Gastrocnemius medialis (tissue), 4 donors: ENCODE measurements at regions not wholly inside any gene's neighbourhood (a gene's known extent, or its start where the extent isn't known, plus 50 kb on each side); places are given as distances from the start of the nearest gene placed in this dataset.
A peak's percentile ranks its signal among the peaks of the same experiment; 100 is the strongest.

Experiments
- ATAC-seq, 2 donors: fragments of 150-250 bp; one replicate each; pipeline ENCODE4 v1.9.1; 2016
- DNase-seq, 2 donors: peaks; one replicate each; pipeline ENCODE4 v3.0.0-alpha.2; 2019
- H3K27ac ChIP-seq, 4 donors: fragments of 200-600 bp; sonication (generic); 1 replicate in 1 of 4; 2 replicates in 3 of 4; pipeline ENCODE4 v1.5.1; 2016 to 2018; ENCODE audit warnings: mild to moderate bottlenecking in 2 of 4, moderate library complexity in 1 of 4
- H3K27me3 ChIP-seq, 3 donors: fragments of 200-600 bp; sonication (generic) in 2 of 3; 1 replicate in 1 of 3; 2 replicates in 2 of 3; pipeline versions ENCODE4 v1.5.1 to v1.6.0; 2016 to 2019; ENCODE audit warnings: mild to moderate bottlenecking in 1 of 3, moderate library complexity in 1 of 3
- H3K36me3 ChIP-seq, 2 donors: fragments of 200-600 bp; sonication (generic) in 1 of 2; one replicate each; pipeline ENCODE4 v1.5.1; 2017 to 2018
- H3K4me1 ChIP-seq, 2 donors: fragments of 200-600 bp; sonication (generic) in 1 of 2; one replicate each; pipeline ENCODE4 v1.5.1; 2016 to 2017; ENCODE audit warnings: mild to moderate bottlenecking in 2 of 2
- H3K4me3 ChIP-seq, 4 donors: fragments of 200-600 bp; sonication (generic) in 3 of 4; 1 replicate in 1 of 4; 2 replicates in 3 of 4; pipeline ENCODE4 v1.5.1; 2016 to 2019; ENCODE audit warnings: mild to moderate bottlenecking in 2 of 4
- H3K9me3 ChIP-seq, 3 donors: fragments of 200-600 bp; sonication (generic) in 2 of 3; 1 replicate in 1 of 3; 2 replicates in 2 of 3; pipeline ENCODE4 v1.5.1; 2016 to 2019
- POLR2A ChIP-seq, 2 donors: fragments of 450-650 bp; IDR thresholded peaks; one replicate each; pipeline ENCODE4 v1.6.1; 2017; ENCODE audit warnings: antibody characterized with exemption in 2 of 2, mild to moderate bottlenecking in 2 of 2, moderate library complexity in 2 of 2
- in situ Hi-C, 4 donors: fragments of 200-750 bp; cut with MboI; loops; one replicate each; pipeline versions ENCODE4 v1.15.0 to v1.8.0; 2017; ENCODE audit warnings: low sequenced_read_pairs in 4 of 4
- intact Hi-C: fragments of 100-400 bp; cut with DNase I; formaldehyde crosslinking; loops from one replicate; pipeline ENCODE4 v1.15.1; 2023; ENCODE audit warnings: low total_unique reads
- TF ChIP-seq, protein P1 (sequence below), 5 experiments: fragments of 450-650 bp in 3 of 5; fragments of 200-600 bp in 2 of 5; sonication (generic) in 2 of 5; IDR thresholded peaks in 4 of 5; conservative IDR thresholded peaks in 1 of 5; 1 replicate in 4 of 5; 2 replicates in 1 of 5; pipeline ENCODE4 v1.5.1; 2016 to 2019; ENCODE audit warnings: antibody characterized with exemption in 5 of 5, mild to moderate bottlenecking in 3 of 5, moderate library complexity in 3 of 5

GRCh38 chr18:34590503-34590902 lies 119.6 kb upstream of the DTNA start:
- no peaks in the 10 kb centered on the region for H3K9me3 ChIP-seq
- H3K4me3 ChIP-seq, result no peak overlapping the region
- TF ChIP-seq, protein P1, sequence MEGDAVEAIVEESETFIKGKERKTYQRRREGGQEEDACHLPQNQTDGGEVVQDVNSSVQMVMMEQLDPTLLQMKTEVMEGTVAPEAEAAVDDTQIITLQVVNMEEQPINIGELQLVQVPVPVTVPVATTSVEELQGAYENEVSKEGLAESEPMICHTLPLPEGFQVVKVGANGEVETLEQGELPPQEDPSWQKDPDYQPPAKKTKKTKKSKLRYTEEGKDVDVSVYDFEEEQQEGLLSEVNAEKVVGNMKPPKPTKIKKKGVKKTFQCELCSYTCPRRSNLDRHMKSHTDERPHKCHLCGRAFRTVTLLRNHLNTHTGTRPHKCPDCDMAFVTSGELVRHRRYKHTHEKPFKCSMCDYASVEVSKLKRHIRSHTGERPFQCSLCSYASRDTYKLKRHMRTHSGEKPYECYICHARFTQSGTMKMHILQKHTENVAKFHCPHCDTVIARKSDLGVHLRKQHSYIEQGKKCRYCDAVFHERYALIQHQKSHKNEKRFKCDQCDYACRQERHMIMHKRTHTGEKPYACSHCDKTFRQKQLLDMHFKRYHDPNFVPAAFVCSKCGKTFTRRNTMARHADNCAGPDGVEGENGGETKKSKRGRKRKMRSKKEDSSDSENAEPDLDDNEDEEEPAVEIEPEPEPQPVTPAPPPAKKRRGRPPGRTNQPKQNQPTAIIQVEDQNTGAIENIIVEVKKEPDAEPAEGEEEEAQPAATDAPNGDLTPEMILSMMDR (IDR thresholded peaks at IDR 0.05 in 4 of 5, conservative IDR thresholded peaks at IDR 0.05 in 1 of 5), result no peak
- TF ChIP-seq POLR2A (IDR thresholded peaks at IDR 0.05), result no peak
- H3K27me3 ChIP-seq, result no peaks in the 10 kb centered on the region
- no peak for ATAC-seq
- H3K27ac ChIP-seq, result peak overlapping the region; percentile 40 to 87 (median 82)
- peaks cover 31 to 42% of the 10 kb centered on the region in 2 donors for H3K4me1 ChIP-seq
- intact Hi-C loops, result loop anchor here (5.0 kb wide), 2 partner anchors 117 to 247 kb away; no protein-coding TSS in a partner anchor
- no peaks in the 10 kb centered on the region for H3K36me3 ChIP-seq
- no peak for DNase-seq
- in situ Hi-C loops, result loop anchor here in 1 of 4 donors (10.0 kb wide), 2 partner anchors 54 to 204 kb away; no protein-coding TSS in a partner anchor

DNA sequence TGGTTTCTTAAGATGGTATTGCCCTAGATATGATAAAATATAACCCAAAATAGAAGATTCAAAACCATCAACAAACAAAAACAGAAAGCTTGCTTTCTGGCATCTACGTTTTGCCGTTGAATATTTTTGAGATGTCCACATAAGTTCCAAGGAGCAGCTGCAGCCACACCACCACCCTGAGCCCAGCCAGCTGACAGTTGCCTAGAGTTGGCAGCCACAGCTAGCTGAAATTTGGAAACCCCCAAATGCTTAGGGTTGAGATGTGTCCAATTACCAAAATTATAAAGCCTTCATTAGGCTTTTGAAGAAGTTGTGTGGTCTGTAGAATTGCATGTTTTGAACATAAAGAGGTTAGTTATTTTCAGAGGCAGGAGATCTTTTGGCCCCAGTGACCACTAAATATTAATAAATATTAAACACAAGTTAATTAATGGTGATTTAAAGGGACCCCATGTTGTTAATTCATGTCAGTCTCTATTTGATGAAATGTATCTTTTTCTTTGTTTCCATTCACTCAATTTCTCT lies 118.1 kb upstream of the DTNA start:
- Histone ChIP-seq H3K4me3 (peak overlapping the region in 1 of 4 donors; percentile 47), H3K27me3 (no peaks in the 10 kb centered on the region), H3K4me1 (peaks cover 38 to 50% of the 10 kb centered on the region in 2 donors), H3K36me3 (no peaks in the 10 kb centered on the region), H3K9me3 (no peaks in the 10 kb centered on the region), H3K27ac (peak overlapping the region; percentile 81 to 87 (median 86))
- peak in 1 of 2 donors; percentile 34 for ATAC-seq
- peak in 1 of 2 donors; percentile 64 for DNase-seq
- intact Hi-C loops, result loop anchor here (2.0 to 5.0 kb wide), 3 partner anchors 57 to 245 kb away; no protein-coding TSS in a partner anchor
- TF ChIP-seq POLR2A (IDR thresholded peaks at IDR 0.05), result no peak
- TF ChIP-seq, protein P1 (IDR thresholded peaks at IDR 0.05 in 4 of 5, conservative IDR thresholded peaks at IDR 0.05 in 1 of 5), result no peak
- in situ Hi-C loops, result loop anchor here in 1 of 4 donors (10.0 kb wide), 2 partner anchors 53 to 203 kb away; no protein-coding TSS in a partner anchor

DNA sequence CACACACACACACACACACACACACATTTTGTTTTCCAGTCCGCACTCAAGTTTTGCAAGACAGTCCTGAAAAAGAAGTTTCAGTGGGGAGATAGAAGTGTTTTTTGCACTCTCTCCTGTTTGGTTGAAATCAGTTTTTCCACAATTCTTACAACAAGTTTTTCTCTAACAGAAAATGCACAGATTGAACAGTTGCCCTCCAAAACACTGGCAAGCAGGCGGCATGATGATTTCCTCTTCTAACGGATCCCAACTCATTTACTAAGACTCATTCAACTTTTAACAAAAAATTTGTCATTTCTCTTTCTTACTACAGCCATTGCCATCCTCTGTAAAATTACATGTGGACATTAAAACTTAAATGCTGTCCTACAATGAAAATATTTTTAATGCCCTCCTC lies 117.6 kb upstream of the DTNA start:
- peaks cover 38 to 49% of the 10 kb centered on the region in 2 donors for H3K4me1 ChIP-seq
- ATAC-seq (no peak), DNase-seq (no peak)
- TF ChIP-seq, protein P1 (IDR thresholded peaks at IDR 0.05 in 4 of 5, conservative IDR thresholded peaks at IDR 0.05 in 1 of 5), result no peak
- no peaks in the 10 kb centered on the region for H3K36me3 ChIP-seq
- H3K27ac ChIP-seq, result peak overlapping the region; percentile 81 to 87 (median 86)
- peak overlapping the region; percentile 47 to 50 (median 48) for H3K4me3 ChIP-seq
- intact Hi-C loops (loop anchor here (2.0 to 5.0 kb wide), 3 partner anchors 56 to 245 kb away; no protein-coding TSS in a partner anchor), in situ Hi-C loops (loop anchor here in 1 of 4 donors (10.0 kb wide), 2 partner anchors 52 to 202 kb away; no protein-coding TSS in a partner anchor)
- no peaks in the 10 kb centered on the region for H3K27me3 ChIP-seq
- H3K9me3 ChIP-seq, result no peaks in the 10 kb centered on the region

- Histone ChIP-seq H3K27me3 (no peaks in the 10 kb centered on the region), H3K36me3 (no peaks in the 10 kb centered on the region), H3K9me3 (no peaks in the 10 kb centered on the region), H3K27ac (peak overlapping the region; percentile 81 to 87 (median 86)), H3K4me1 (peaks cover 36 to 44% of the 10 kb centered on the region in 2 donors), H3K4me3 (peak overlapping the region; percentile 47 to 50 (median 48))
- intact Hi-C loops (loop anchor here (1.0 to 5.0 kb wide), 4 partner anchors 56 to 244 kb away; no protein-coding TSS in a partner anchor), in situ Hi-C loops (loop anchor here in 1 of 4 donors (10.0 kb wide), 2 partner anchors 52 to 202 kb away; no protein-coding TSS in a partner anchor)
- peak; percentile 74 to 88 for DNase-seq
- peak; percentile 87 to 90 for ATAC-seq
- TF ChIP-seq, protein P1 (IDR thresholded peaks at IDR 0.05 in 4 of 5, conservative IDR thresholded peaks at IDR 0.05 in 1 of 5), result no peak
- TF ChIP-seq POLR2A (IDR thresholded peaks at IDR 0.05), result peak; percentile 38 to 60
These were observed 117.1 kb upstream of the DTNA start for GRCh38 chr18:34592961-34593382.
